Stimulated activated naive B cell treated with anti-CD40 and anti-IgM and Interleukin-4, amounts not matched to agents 10 μg/mL and 1 μg/mL and 100 μg/mL, for 72 hours (primary cell): ENCODE measurements at regions not wholly inside any gene's neighbourhood (a gene's known extent, or its start where the extent isn't known, plus 50 kb on each side); places are given as distances from the start of the nearest gene placed in this dataset.
A peak's percentile ranks its signal among the peaks of the same experiment; 100 is the strongest.

Experiments used
- ATAC-seq, 2 donors: fragments of 150-1000 bp; cut with Tn5 transposase; replicated peaks; 2 replicates each; pipeline ENCODE4 v1.10.0; 2021; ENCODE audit warnings: moderate library complexity in 1 of 2
- DNase-seq: peaks from one replicate; pipeline ENCODE4 v3.0.0; 2021
- H3K27ac Mint-ChIP-seq: one replicate; pipeline ENCODE4 v1.8.0; 2022; ENCODE audit warnings: mild to moderate bottlenecking, mixed read lengths
- H3K27me3 Mint-ChIP-seq, 2 donors: one replicate each; pipeline ENCODE4 v1.8.0; 2022; ENCODE audit warnings: mixed read lengths in 2 of 2
- H3K36me3 Mint-ChIP-seq, 2 donors: one replicate each; pipeline ENCODE4 v1.8.0; 2022; ENCODE audit warnings: mixed read lengths in 2 of 2, mild to moderate bottlenecking in 1 of 2
- H3K4me1 Mint-ChIP-seq, 2 donors: one replicate each; pipeline ENCODE4 v1.8.0; 2022; ENCODE audit warnings: mixed read lengths in 2 of 2, mild to moderate bottlenecking in 1 of 2
- H3K4me3 Mint-ChIP-seq, 2 donors: one replicate each; pipeline ENCODE4 v1.8.0; 2022; ENCODE audit warnings: mild to moderate bottlenecking in 2 of 2, mixed read lengths in 2 of 2, moderate library complexity in 1 of 2
- H3K9me3 Mint-ChIP-seq, 2 donors: one replicate each; pipeline ENCODE4 v1.8.0; 2022; ENCODE audit warnings: mixed read lengths in 2 of 2, mild to moderate bottlenecking in 1 of 2

DNA sequence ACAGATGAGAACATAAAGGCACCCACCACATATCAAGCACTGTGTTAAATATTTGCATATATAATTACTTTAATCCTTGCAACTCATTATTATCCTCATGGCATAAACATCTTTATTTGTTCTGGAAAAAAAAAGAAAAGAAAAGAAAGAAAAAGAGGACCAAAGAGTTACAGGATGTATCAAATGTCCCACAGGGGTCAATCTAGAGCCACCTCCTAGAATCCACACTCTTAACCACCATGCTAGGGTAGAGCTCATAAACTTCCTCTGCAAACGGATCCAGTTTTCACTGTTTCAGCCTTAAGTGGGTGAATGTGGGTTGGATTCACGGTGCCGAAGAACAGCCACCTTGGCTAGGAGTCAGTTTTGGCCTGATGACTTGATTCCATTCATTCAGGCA, 171.1 kb upstream of the PPARGC1A start:
- no peak overlapping the region for H3K4me3 Mint-ChIP-seq
- ATAC-seq (no peak), DNase-seq (no peak)
- peaks cover 0 to 4% of the 10 kb centered on the region in 2 donors for H3K4me1 Mint-ChIP-seq
- no peak overlapping the region for H3K27ac Mint-ChIP-seq
- no peaks in the 10 kb centered on the region for H3K36me3 Mint-ChIP-seq
- H3K27me3 Mint-ChIP-seq = no peaks in the 10 kb centered on the region
- H3K9me3 Mint-ChIP-seq = peaks cover 3 to 9% of the 10 kb centered on the region in 2 donors

DNA sequence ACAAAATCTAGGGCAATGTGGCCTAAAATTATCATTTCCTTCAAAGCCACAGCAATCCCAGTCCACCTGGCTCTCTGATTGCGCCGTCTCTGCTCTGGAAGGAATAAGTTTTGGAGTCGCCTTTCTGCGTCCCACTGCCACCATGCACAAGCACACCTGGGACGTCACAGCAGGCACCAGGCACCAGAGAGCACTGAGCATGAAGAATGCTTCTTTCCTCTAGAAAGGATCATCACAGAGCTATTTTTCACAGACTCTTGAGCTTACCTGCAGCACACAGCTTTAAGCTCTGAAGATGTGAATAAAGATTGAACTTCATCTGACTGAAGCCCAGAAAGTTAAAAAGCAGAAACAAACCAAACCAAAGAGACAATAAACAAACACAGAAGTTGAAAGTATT, 170.0 kb upstream of the PPARGC1A start:
- Mint-ChIP-seq H3K27me3 (no peaks in the 10 kb centered on the region), H3K4me1 (peaks cover 0 to 4% of the 10 kb centered on the region in 2 donors), H3K36me3 (no peaks in the 10 kb centered on the region), H3K27ac (no peak overlapping the region), H3K4me3 (no peak overlapping the region), H3K9me3 (peaks cover 3 to 9% of the 10 kb centered on the region in 2 donors)
- no peak for ATAC-seq
- no peak for DNase-seq

- Mint-ChIP-seq H3K9me3 (peaks cover 4 to 6% of the 10 kb centered on the region in 2 donors), H3K27me3 (no peaks in the 10 kb centered on the region), H3K4me1 (peaks cover 0 to 4% of the 10 kb centered on the region in 2 donors), H3K4me3 (no peak overlapping the region), H3K27ac (no peak overlapping the region), H3K36me3 (no peaks in the 10 kb centered on the region)
- ATAC-seq (no peak), DNase-seq (no peak)
Observed at GRCh38 chr4:24057915-24058559, 168.2 kb upstream of the PPARGC1A start.

- peaks cover 4 to 6% of the 10 kb centered on the region in 2 donors for H3K9me3 Mint-ChIP-seq
- H3K27ac Mint-ChIP-seq = no peak overlapping the region
- H3K36me3 Mint-ChIP-seq = no peaks in the 10 kb centered on the region
- H3K4me1 Mint-ChIP-seq = peaks cover 0 to 4% of the 10 kb centered on the region in 2 donors
- ATAC-seq (no peak), DNase-seq (no peak)
- no peaks in the 10 kb centered on the region for H3K27me3 Mint-ChIP-seq
- H3K4me3 Mint-ChIP-seq = no peak overlapping the region
Observed at GRCh38 chr4:24056289-24056688, 166.4 kb upstream of the PPARGC1A start.

- ATAC-seq (no peak), DNase-seq (no peak)
- Mint-ChIP-seq H3K9me3 (peaks cover 4 to 6% of the 10 kb centered on the region in 2 donors), H3K27ac (no peak overlapping the region), H3K36me3 (no peaks in the 10 kb centered on the region), H3K27me3 (no peaks in the 10 kb centered on the region), H3K4me3 (no peak overlapping the region), H3K4me1 (peaks cover 0 to 4% of the 10 kb centered on the region in 2 donors)
Observed at GRCh38 chr4:24055623-24056022, 165.8 kb upstream of the PPARGC1A start.

GRCh38 chr4:24054910-24055309, 165.1 kb upstream of the PPARGC1A start:
- no peak for ATAC-seq
- peaks cover 0 to 4% of the 10 kb centered on the region in 2 donors for H3K4me1 Mint-ChIP-seq
- H3K27ac Mint-ChIP-seq = no peak overlapping the region
- H3K4me3 Mint-ChIP-seq = no peak overlapping the region
- no peaks in the 10 kb centered on the region for H3K27me3 Mint-ChIP-seq
- DNase-seq = no peak
- H3K9me3 Mint-ChIP-seq = peaks cover 4 to 6% of the 10 kb centered on the region in 2 donors
- H3K36me3 Mint-ChIP-seq = no peaks in the 10 kb centered on the region

DNA sequence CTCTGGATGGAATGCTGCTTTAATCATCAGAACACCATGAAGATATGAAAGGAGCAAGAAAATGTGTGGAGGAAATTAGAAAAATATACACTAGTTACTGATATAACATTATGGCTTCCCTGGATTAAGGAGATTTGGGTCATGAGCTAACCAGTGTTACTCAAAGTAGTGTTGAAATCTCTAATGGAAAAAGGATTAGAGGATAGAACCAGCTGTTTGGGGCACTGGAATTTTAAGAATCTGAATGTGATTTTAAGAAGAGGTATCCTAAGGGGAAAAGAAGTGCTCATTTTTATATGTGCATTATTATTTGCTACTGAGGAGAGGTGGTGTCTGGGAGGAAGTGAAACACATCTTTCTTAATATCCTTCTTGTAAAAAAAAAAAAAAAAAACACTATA, 164.1 kb upstream of the PPARGC1A start:
- H3K36me3 Mint-ChIP-seq = no peaks in the 10 kb centered on the region
- no peak overlapping the region for H3K27ac Mint-ChIP-seq
- H3K27me3 Mint-ChIP-seq = no peaks in the 10 kb centered on the region
- ATAC-seq (no peak), DNase-seq (no peak)
- H3K4me3 Mint-ChIP-seq = no peak overlapping the region
- H3K9me3 Mint-ChIP-seq = peaks cover 4 to 6% of the 10 kb centered on the region in 2 donors
- peaks cover 0 to 4% of the 10 kb centered on the region in 2 donors for H3K4me1 Mint-ChIP-seq

DNA sequence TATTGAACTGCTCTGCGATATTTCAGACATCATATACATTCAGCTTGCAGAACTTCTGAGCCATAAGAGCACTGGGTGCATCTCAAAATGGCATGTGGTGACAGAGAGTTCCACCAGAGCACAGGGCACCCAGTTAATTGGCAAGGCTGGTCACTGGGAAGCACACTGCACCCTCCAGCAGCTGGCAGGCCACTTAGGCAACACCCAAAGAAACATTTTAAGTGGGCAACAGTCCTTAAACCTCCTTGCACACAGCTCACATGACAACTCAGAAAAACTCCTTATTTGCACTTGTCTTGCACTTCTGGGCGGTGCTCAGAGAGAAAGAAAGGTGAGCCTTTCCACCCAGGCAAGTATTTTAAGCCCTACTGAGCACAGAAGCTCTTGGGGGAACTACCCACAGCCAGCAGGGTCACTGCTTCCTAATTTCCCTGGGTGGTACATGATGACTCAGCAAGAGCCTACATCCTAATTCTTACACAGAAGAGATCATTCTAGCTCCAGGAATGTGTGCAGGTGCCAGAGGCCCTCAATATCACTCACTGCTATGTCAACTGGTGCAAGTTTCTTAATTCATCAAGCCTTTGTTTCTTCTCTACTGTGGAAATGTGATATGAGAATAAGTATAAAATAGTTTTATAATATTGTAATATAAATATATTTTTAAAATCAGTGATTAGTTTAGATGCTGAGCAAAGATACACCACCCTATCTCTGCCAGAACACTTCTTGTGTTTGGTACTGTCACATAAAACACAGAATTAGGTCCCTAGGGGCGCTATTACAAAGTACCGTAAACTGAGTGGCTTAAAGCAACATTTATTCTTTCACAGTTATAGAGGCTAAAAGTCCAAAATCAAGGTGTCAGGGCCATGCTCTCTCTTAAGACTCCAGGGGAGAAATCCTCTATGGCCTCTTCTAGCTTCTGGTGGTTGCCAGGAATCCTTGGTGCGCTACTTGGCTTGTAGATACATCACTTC, 155.1 kb upstream of the PPARGC1A start:
- ATAC-seq (no peak), DNase-seq (no peak)
- Mint-ChIP-seq H3K27me3 (no peaks in the 10 kb centered on the region), H3K4me1 (no peaks in the 10 kb centered on the region), H3K9me3 (no peaks in the 10 kb centered on the region), H3K36me3 (no peaks in the 10 kb centered on the region), H3K4me3 (no peak overlapping the region), H3K27ac (no peak overlapping the region)

DNA sequence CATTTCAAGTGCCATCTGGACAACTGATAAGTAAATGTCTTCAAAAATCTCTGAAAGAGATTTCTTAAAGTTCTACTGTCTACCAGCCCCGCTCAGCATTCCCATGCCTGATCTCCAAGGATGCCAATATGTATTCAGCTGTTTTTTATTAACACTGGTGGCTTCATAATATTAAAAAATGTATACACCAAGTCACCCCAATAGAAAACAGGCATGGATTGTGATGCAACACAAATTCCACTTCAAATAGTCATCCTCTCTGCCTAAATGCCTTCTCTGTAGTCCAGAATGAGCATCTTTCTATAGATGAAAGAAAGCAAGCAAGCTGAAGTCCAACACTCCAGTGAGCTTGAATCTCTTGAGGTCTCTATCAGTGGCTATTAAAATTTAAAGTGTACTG, 152.2 kb upstream of the PPARGC1A start:
- Mint-ChIP-seq H3K27me3 (no peaks in the 10 kb centered on the region), H3K4me1 (no peaks in the 10 kb centered on the region), H3K27ac (no peak overlapping the region), H3K36me3 (no peaks in the 10 kb centered on the region), H3K9me3 (no peaks in the 10 kb centered on the region), H3K4me3 (no peak overlapping the region)
- ATAC-seq (no peak), DNase-seq (no peak)

- Mint-ChIP-seq H3K27me3 (no peaks in the 10 kb centered on the region), H3K36me3 (no peaks in the 10 kb centered on the region), H3K27ac (no peak overlapping the region), H3K4me1 (no peaks in the 10 kb centered on the region), H3K9me3 (no peaks in the 10 kb centered on the region), H3K4me3 (no peak overlapping the region)
- no peak for ATAC-seq
- no peak for DNase-seq
Observed at GRCh38 chr4:24040811-24041210, 151.0 kb upstream of the PPARGC1A start.

DNA sequence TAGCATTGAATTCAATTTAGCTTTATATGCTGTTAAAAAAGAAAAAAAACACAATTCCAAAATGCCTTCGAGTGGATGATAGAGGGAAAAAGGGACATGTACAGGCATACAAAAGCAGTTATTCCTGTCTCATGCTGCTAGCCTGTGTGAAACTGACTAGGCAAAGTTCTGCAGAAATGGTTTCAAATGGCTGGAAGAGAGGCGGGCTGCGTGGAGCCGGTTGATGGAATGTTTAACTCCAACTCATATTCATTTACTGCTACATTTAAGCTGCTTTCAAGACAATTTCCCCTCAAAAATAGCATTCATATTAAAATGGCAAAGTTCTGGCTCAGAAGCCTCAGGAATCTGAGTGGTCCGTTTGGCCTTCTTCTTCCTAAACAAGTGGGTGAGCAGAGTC, 143.8 kb upstream of the PPARGC1A start:
- Mint-ChIP-seq H3K4me1 (no peaks in the 10 kb centered on the region), H3K27ac (no peak overlapping the region), H3K4me3 (no peak overlapping the region), H3K9me3 (peaks cover 0 to 4% of the 10 kb centered on the region in 2 donors), H3K36me3 (no peaks in the 10 kb centered on the region), H3K27me3 (no peaks in the 10 kb centered on the region)
- ATAC-seq = no peak
- DNase-seq = no peak

- Mint-ChIP-seq H3K9me3 (peaks cover 0 to 4% of the 10 kb centered on the region in 2 donors), H3K4me3 (no peak overlapping the region), H3K27me3 (no peaks in the 10 kb centered on the region), H3K27ac (no peak overlapping the region), H3K36me3 (no peaks in the 10 kb centered on the region), H3K4me1 (no peaks in the 10 kb centered on the region)
- DNase-seq (no peak), ATAC-seq (peak; percentile 38 to 48)
Observed at GRCh38 chr4:24032371-24032989, 142.6 kb upstream of the PPARGC1A start.

DNA sequence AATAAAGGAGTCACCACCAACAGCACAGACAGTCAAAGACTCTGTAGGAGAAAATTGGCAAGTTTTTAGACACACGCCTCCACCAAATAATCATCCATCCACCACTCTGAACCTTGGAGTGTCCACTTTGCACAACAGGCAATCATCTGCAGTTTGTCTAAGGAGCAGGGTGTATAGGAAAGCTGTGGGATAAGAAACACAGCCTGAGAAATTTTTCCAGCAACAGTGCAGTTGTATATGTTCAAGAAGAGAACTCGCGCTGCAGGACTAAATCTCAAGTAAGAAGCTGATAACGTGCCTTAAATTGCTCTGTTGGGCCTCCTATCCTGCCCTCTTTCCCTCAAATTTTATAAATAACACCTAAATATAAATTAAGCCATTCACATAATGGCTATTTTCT, 136.7 kb upstream of the PPARGC1A start:
- DNase-seq (no peak), ATAC-seq (no peak)
- Mint-ChIP-seq H3K9me3 (peaks cover 0 to 4% of the 10 kb centered on the region in 2 donors), H3K27me3 (no peaks in the 10 kb centered on the region), H3K36me3 (no peaks in the 10 kb centered on the region), H3K27ac (no peak overlapping the region), H3K4me3 (no peak overlapping the region), H3K4me1 (no peaks in the 10 kb centered on the region)

- H3K9me3 Mint-ChIP-seq = no peaks in the 10 kb centered on the region
- H3K4me1 Mint-ChIP-seq = no peaks in the 10 kb centered on the region
- no peaks in the 10 kb centered on the region for H3K36me3 Mint-ChIP-seq
- no peak overlapping the region for H3K4me3 Mint-ChIP-seq
- no peaks in the 10 kb centered on the region for H3K27me3 Mint-ChIP-seq
- no peak overlapping the region for H3K27ac Mint-ChIP-seq
- DNase-seq (no peak), ATAC-seq (no peak)
Observed at GRCh38 chr4:24024605-24025004, 134.8 kb upstream of the PPARGC1A start.
